Natural killer cell (primary cell): ENCODE measurements at regions not wholly inside any gene's neighbourhood (a gene's known extent, or its start where the extent isn't known, plus 50 kb on each side); places are given as distances from the start of the nearest gene placed in this dataset.

Experiments
- ATAC-seq, 3 donors: fragments of 150-1000 bp in 2 of 3; fragments of 200-7000 bp in 1 of 3; cut with Tn5 transposase; 1 replicate in 1 of 3; 2 replicates in 2 of 3; pipeline ENCODE4 v1.10.0; 2021; ENCODE audit warnings: mild to moderate bottlenecking in 2 of 3, moderate library complexity in 2 of 3
- DNase-seq, 2 donors: peaks; one replicate each; pipeline versions ENCODE4 v3.0.0 to v3.0.0-alpha.2; 2013 to 2021; ENCODE audit warnings: mixed read lengths in 1 of 2
- H3K27ac ChIP-seq: one replicate; pipeline ENCODE4 v1.5.1; 2013; ENCODE audit warnings: mild to moderate bottlenecking, low read length
- H3K27me3 ChIP-seq: one replicate; pipeline ENCODE4 v1.6.1; 2013; ENCODE audit warnings: low read length; ENCODE audit not compliant: control insufficient read depth, insufficient read depth
- H3K36me3 ChIP-seq: one replicate; pipeline ENCODE4 v1.6.1; 2013; ENCODE audit warnings: low read length; ENCODE audit not compliant: control insufficient read depth, insufficient read depth
- H3K4me1 ChIP-seq: one replicate; pipeline ENCODE4 v1.6.1; 2013; ENCODE audit warnings: low read length; ENCODE audit not compliant: control insufficient read depth, insufficient read depth
- H3K4me3 ChIP-seq: one replicate; pipeline ENCODE4 v1.5.1; 2013; ENCODE audit warnings: low read length
- H3K9me3 ChIP-seq: one replicate; pipeline ENCODE4 v1.6.1; 2013; ENCODE audit warnings: low read length; ENCODE audit not compliant: control insufficient read depth, insufficient read depth
- H3K27ac Mint-ChIP-seq, 2 donors: one replicate each; pipeline ENCODE4 v1.8.0; 2022; ENCODE audit warnings: mild to moderate bottlenecking in 2 of 2, mixed read lengths in 2 of 2, moderate library complexity in 1 of 2
- H3K27me3 Mint-ChIP-seq, 2 donors: one replicate each; pipeline ENCODE4 v1.8.0; 2022; ENCODE audit warnings: low read depth in 2 of 2, mixed read lengths in 2 of 2
- H3K36me3 Mint-ChIP-seq: one replicate; pipeline ENCODE4 v1.8.0; 2022; ENCODE audit warnings: mixed read lengths
- H3K4me1 Mint-ChIP-seq, 2 donors: one replicate each; pipeline ENCODE4 v1.8.0; 2022; ENCODE audit warnings: mixed read lengths in 2 of 2
- H3K4me3 Mint-ChIP-seq: one replicate; pipeline ENCODE4 v1.8.0; 2022; ENCODE audit warnings: mild to moderate bottlenecking, moderate library complexity, mixed read lengths
- H3K9me3 Mint-ChIP-seq, 2 donors: one replicate each; pipeline ENCODE4 v1.8.0; 2022; ENCODE audit warnings: mixed read lengths in 2 of 2
- WGBS: methylation state at CpG from one replicate; pipeline ENCODE4 v1.1.7; 2013; ENCODE audit warnings: missing lambda C conversion rate; ENCODE audit not compliant: insufficient coverage; 5-methylcytosine and 5-hydroxymethylcytosine counted together
- intact Hi-C: fragments of 100-400 bp; cut with micrococcal nuclease; formaldehyde crosslinking; loops from one replicate; pipeline ENCODE4 v1.14.2; 2022
- TF ChIP-seq, protein P1 (sequence below): fragments of 200-600 bp; IDR thresholded peaks from one replicate; pipeline ENCODE4 v1.8.0; 2022; ENCODE audit warnings: antibody characterized with exemption

GRCh38 chr6:147119310-147119709 is 84.9 kb upstream of the STXBP5 start:
- intact Hi-C loops, result no loop called here
- H3K4me3 Mint-ChIP-seq, result no peak overlapping the region
- peaks cover 3 to 5% of the 10 kb centered on the region in 2 donors for H3K9me3 Mint-ChIP-seq
- TF ChIP-seq, protein P1, sequence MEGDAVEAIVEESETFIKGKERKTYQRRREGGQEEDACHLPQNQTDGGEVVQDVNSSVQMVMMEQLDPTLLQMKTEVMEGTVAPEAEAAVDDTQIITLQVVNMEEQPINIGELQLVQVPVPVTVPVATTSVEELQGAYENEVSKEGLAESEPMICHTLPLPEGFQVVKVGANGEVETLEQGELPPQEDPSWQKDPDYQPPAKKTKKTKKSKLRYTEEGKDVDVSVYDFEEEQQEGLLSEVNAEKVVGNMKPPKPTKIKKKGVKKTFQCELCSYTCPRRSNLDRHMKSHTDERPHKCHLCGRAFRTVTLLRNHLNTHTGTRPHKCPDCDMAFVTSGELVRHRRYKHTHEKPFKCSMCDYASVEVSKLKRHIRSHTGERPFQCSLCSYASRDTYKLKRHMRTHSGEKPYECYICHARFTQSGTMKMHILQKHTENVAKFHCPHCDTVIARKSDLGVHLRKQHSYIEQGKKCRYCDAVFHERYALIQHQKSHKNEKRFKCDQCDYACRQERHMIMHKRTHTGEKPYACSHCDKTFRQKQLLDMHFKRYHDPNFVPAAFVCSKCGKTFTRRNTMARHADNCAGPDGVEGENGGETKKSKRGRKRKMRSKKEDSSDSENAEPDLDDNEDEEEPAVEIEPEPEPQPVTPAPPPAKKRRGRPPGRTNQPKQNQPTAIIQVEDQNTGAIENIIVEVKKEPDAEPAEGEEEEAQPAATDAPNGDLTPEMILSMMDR, result no peak
- Histone ChIP-seq H3K9me3 (no peaks in the 10 kb centered on the region), H3K4me1 (no peaks in the 10 kb centered on the region), H3K27ac (no peak overlapping the region), H3K27me3 (no peaks in the 10 kb centered on the region), H3K36me3 (no peaks in the 10 kb centered on the region), H3K4me3 (no peak overlapping the region)
- H3K27ac Mint-ChIP-seq, result no peak overlapping the region
- DNase-seq (no peak), ATAC-seq (no peak)
- peaks cover 0 to 5% of the 10 kb centered on the region in 2 donors for H3K27me3 Mint-ChIP-seq
- WGBS, result 93% methylated on average over 3 of the region's 4 CpGs
- no peaks in the 10 kb centered on the region for H3K4me1 Mint-ChIP-seq
- H3K36me3 Mint-ChIP-seq, result no peaks in the 10 kb centered on the region

GRCh38 chr6:147122823-147123222 is 81.4 kb upstream of the STXBP5 start:
- no peaks in the 10 kb centered on the region for H3K4me1 Mint-ChIP-seq
- WGBS, result no CpG with 5 or more reads among the region's 1 CpG

DNA sequence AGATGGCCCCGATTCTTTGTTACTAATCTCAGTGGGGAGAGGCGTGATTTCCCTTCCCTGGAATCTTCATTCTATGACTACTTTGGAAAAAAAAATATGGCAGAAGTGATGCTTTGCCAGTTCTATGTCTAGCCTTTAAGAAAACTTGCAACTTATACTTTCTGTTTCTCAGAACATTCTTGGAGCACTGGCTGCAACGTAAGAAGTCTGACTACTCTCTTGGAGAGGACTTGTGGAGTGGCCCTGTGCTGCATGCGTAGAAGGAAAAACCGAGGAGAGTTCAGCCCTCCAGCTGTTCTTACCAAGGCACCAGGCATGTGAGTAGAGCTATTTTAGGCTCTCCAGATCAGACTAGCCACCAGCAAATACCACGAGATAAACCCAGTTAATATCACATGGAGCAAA is 77.6 kb upstream of the STXBP5 start:
- WGBS, result 92% methylated on average over 6 of the region's 6 CpGs
- no peak overlapping the region for H3K4me3 Mint-ChIP-seq
- no peak for ATAC-seq
- no peaks in the 10 kb centered on the region for H3K9me3 ChIP-seq
- no peak overlapping the region for H3K4me3 ChIP-seq
- H3K4me1 Mint-ChIP-seq, result no peaks in the 10 kb centered on the region
- intact Hi-C loops, result no loop called here
- H3K27me3 ChIP-seq, result no peaks in the 10 kb centered on the region
- H3K9me3 Mint-ChIP-seq, result no peaks in the 10 kb centered on the region
- no peak overlapping the region for H3K27ac ChIP-seq
- H3K27me3 Mint-ChIP-seq, result peaks cover 0 to 12% of the 10 kb centered on the region in 2 donors
- no peaks in the 10 kb centered on the region for H3K4me1 ChIP-seq
- H3K36me3 Mint-ChIP-seq, result no peaks in the 10 kb centered on the region
- no peak for DNase-seq
- no peak overlapping the region for H3K27ac Mint-ChIP-seq
- TF ChIP-seq, protein P1, result no peak
- H3K36me3 ChIP-seq, result no peaks in the 10 kb centered on the region

More at GRCh38 chr6:147122823-147123222, 81.4 kb upstream of the STXBP5 start:
- H3K4me3 ChIP-seq, result no peak overlapping the region
- Mint-ChIP-seq H3K36me3 (no peaks in the 10 kb centered on the region), H3K4me3 (no peak overlapping the region), H3K9me3 (peaks cover 3 to 5% of the 10 kb centered on the region in 2 donors), H3K27me3 (peaks cover 0 to 7% of the 10 kb centered on the region in 2 donors), H3K27ac (no peak overlapping the region)
- intact Hi-C loops, result no loop called here
- no peak overlapping the region for H3K27ac ChIP-seq
- ATAC-seq (no peak), DNase-seq (no peak)
- H3K4me1 ChIP-seq, result no peaks in the 10 kb centered on the region
- TF ChIP-seq, protein P1, result no peak
- H3K27me3 ChIP-seq, result no peaks in the 10 kb centered on the region
- no peaks in the 10 kb centered on the region for H3K9me3 ChIP-seq
- no peaks in the 10 kb centered on the region for H3K36me3 ChIP-seq

DNA sequence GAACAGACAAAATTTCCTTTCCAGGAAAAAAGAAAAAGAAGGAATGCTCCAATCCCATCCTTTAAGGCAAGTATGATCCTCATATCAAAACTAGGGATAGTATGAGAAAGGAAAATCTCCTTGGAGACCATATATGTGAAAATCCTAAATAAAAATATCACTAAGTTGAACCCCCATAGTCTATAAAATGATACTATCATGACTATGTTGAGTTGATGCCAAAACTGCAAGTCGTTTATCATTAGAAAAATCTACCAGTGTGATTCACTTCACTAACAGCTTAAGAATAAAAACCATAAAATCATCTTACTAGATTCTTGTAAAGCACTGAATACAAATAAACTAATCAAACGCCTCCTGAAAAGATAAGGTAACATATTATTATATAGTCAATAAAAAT is 76.6 kb upstream of the STXBP5 start:
- Histone ChIP-seq H3K27me3 (no peaks in the 10 kb centered on the region), H3K9me3 (no peaks in the 10 kb centered on the region), H3K4me3 (no peak overlapping the region), H3K27ac (no peak overlapping the region), H3K36me3 (no peaks in the 10 kb centered on the region), H3K4me1 (no peaks in the 10 kb centered on the region)
- Mint-ChIP-seq H3K36me3 (no peaks in the 10 kb centered on the region), H3K27me3 (peaks cover 0 to 12% of the 10 kb centered on the region in 2 donors), H3K4me1 (no peaks in the 10 kb centered on the region), H3K9me3 (no peaks in the 10 kb centered on the region), H3K27ac (no peak overlapping the region), H3K4me3 (no peak overlapping the region)
- DNase-seq, result no peak
- ATAC-seq, result no peak
- intact Hi-C loops, result no loop called here
- TF ChIP-seq, protein P1, result no peak
- 38% methylated on average over 1 of the region's 2 CpGs for WGBS
